GM19395 (cell line): ENCODE measurements at regions not wholly inside any gene's neighbourhood (a gene's known extent, or its start where the extent isn't known, plus 50 kb on each side); places are given as distances from the start of the nearest gene placed in this dataset.
A peak's percentile ranks its signal among the peaks of the same experiment; 100 is the strongest.
"Not testable (repeated sequence)": the region's sequence is repeated elsewhere in the genome, so short reads cannot be mapped to it uniquely, and the experiment has no call there.

ENCODE experiments used
- ATAC-seq: cut with Tn5 transposase; IDR thresholded peaks from one replicate; pipeline ENCODE4 v1.9.1; 2021; ENCODE audit warnings: mild to moderate bottlenecking, moderate library complexity; ENCODE audit not compliant: unreplicated experiment

DNA sequence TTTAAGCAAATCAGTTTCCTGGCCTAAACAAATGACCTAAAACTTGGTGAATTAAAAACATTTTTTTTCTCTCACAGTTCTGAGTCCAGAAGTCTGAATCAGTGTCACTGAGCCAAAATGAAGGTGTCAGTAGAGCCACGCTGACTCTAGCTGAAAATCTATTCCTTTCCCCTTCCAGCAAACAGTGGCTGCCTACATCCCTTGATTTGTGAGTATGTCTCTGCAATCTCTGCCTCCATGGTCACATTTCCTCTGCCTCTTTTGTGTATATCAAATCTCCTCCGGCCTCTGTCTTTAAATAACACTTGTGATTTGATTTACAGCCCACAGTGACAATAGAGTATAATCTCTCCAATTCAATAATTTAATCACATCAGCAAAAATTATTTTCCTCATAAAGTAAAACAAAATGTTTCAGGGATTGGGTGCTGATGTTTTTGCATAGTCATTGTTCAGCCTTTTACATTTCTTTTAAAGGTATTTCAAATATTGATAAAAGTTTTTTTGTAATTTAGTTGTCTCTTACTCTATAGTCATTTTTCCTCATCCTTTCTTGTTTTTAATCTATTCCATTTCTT, 1715.4 kb downstream of the BRINP3 start:
- no peak for ATAC-seq

DNA sequence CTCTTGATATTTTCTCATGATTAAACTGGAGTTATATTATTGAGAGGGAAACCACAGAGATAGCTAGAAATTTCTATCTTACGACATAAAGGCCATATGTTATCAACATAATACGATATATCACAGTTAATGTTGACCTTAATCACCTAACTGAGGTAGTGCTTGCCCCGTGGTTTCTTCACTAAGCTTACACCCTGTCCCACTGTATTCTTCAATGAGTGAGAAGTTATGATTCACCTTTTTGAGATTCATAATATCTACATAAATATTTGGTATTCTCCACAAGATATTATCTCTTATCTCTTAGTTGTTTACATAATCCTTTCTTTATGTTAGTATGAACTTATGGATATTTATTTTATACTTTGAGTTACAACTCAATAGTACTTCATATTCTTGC, 1714.1 kb downstream of the BRINP3 start:
- ATAC-seq, result no peak

DNA sequence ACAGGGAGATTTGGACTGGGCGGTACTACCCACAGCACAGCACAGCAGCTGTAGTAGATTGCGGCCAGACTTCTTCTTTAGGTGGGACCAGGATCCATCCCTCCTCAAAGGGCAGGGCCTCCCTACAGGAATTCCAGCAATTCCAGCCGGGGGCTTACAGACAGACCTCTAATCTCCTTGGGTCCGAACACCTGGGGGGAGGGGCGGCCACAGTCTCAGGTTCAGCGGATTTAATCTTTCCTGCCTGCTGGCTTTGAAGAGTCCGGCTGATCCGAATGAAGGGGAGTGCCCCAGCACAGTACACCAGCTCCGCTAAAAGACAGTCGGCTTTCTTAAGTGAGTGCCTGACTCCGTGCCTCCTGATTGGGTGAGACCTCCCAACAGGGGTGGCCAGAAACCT, 1708.5 kb downstream of the BRINP3 start:
- no peak for ATAC-seq

DNA sequence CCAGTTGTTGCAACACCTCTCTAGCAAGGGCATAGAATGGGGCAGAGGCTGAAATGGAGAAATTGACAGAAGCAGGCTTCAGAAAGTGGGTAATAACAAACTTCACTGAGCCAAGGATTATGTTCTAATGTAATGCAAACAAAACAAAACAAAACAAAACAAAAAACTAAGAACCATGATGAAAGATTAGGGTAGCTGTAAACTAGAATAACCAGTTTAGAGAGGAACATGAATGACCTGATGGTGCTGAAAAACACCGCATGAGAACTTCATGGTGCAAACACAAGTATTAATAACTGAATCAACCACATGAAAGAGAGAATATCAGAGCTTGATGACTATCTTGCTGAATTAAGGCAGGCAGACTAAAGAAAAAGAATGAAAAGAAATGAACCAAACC, 1707.7 kb downstream of the BRINP3 start:
- ATAC-seq, result no peak

DNA sequence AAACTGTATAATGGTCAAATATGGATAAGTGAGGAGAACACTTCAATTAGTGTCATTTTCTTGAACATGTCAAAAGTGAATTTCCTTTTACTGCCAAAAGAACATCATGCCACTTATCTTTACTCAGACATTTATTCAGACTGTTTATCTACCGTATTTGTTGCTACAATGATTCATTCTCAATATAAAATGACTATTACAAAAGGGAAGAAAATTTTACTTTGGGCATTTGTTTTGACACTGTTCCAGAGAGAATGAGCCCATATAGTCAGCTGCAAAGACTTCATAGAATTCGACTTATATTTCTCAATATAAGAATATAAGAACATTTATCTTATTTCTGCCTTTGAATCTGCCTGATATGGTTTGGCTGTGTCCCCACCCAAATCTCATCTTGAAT, 1699.1 kb downstream of the BRINP3 start:
- no peak for ATAC-seq

DNA sequence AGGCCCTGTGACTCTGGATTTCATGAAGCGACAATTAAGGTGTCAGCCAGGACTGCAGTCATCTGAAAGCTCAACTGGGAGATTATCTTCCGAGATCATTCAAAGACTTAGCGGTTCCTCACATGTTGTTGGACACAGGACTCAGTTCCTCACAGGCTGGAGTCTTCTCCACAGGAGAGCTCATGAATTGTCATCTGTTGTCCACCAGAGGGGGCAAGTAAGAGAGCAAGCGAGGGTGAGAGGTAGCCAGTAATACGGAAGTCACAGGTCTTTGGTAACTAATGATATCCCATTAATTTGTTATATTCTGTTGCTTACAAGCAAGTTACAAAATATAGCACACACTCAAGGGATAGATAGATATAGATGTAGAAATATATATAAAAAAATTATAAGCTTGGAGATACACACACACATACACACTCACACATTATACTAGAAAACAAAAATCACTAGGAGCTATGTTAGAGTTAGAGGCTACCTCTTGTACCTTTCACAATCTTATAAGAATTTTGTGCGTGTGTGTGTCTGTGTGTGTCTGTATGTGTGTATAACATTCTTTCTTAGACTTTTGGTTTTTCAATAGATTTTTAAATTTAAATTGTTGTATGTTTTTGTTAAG, 1695.3 kb downstream of the BRINP3 start:
- ATAC-seq, result peak; percentile 96

DNA sequence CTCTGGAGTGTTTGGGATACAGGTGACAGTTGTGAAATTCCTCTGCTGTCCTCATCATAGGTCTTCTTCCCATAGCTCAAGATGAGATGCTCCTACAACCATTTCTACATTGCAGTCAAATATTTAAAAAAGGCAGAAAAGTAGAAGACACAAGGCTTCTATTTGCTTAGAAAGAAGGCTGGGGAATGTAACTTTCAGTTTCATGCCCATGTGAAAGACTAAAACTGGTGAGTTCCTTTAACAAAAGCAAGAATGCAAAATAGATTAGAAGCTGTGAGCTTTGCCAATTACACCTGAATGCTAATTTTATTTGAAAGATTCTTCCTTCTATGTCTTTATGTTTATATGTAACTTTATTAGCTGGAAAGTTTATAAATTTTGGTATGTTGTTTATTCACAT, 1682.7 kb downstream of the BRINP3 start:
- no peak for ATAC-seq

DNA sequence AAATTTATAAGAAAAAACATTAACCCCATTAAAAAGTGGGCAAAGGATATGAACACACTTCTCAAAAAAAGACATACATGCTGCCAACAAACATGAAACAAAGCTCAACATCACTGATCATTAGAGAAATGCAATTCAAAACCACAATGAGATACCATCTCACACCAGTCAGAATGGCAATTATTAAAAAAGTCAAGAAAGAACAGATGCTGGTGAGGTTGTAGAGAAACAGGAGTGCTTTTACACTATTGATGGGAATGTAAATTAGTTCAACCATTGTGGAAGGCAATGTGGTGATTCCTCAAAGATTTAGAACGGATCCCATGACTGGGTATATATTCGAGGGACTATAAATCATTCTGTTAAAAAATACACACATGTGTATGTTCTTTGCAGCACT, 1665.5 kb downstream of the BRINP3 start:
- not testable (repeated sequence) for ATAC-seq

GRCh38 chr1:188812836-188813573, 1664.7 kb downstream of the BRINP3 start:
- ATAC-seq, result not testable (repeated sequence)

- no peak for ATAC-seq
Measured at GRCh38 chr1:188817814-188818213, 1659.8 kb downstream of the BRINP3 start.

GRCh38 chr1:188822248-188822647, 1655.4 kb downstream of the BRINP3 start:
- no peak for ATAC-seq

GRCh38 chr1:188825471-188825870, 1652.2 kb downstream of the BRINP3 start:
- ATAC-seq, result no peak

GRCh38 chr1:188826800-188827199, 1650.9 kb downstream of the BRINP3 start:
- ATAC-seq, result no peak

GRCh38 chr1:188827400-188827799, 1650.3 kb downstream of the BRINP3 start:
- no peak for ATAC-seq

DNA sequence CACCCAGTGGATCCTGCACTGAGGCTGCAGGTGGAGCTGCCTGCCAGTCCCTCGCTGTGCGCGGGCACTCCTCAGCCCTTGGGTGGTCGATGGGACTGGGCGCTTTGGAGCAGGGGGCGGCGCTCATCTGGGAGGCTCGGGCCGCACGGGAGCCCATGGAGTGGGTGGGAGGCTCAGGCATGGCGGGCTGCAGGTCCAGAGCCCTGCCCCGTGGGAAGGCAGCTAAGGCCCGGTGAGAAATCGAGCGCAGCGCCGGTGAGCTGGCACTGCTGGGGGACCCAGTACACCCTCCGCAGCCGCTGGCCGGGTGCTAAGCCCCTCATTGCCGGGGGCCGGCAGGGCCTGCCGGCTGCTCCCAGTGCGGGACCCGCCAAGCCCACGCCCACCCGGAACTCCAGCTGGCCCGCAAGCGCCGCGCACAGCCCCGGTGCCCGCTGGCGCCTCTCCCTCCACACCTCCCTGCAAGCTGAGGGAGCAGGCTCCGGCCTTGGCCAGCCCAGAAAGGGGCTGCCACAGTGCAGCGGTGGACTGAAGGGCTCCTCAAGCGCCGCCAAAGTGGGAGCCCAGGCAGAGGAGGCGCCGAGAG, 1636.5 kb downstream of the BRINP3 start:
- not testable (repeated sequence) for ATAC-seq

- ATAC-seq, result no peak
Measured at GRCh38 chr1:188846468-188846867, 1631.2 kb downstream of the BRINP3 start.

DNA sequence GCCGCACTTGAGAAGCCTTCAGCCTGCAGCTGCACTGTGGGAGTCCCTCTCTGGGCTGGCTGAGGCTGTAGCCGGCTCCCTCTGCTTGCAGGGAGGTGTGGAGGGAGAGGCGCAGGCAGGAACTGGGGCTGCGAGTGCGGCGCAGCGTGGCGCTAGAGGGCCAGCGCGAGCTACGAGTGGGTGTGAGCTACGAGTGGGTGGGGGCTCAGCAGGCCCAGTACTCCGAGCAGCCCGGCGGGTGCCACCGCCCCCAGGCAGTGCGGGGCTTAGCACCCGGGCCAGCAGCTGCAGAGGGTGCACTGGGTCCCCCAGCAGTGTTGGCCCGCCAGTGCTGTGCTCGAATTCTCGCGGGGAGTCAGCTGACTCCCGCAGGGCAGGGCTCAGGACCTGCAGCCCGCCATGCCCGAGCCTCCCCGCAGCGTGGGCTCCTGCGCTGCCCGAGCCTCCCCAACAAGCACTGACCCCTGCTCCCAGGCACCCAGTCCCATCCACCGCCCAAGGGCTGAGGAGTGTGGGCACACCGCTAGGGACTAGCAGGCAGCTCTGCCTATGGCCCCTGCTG, 1620.1 kb downstream of the BRINP3 start:
- ATAC-seq, result no peak

DNA sequence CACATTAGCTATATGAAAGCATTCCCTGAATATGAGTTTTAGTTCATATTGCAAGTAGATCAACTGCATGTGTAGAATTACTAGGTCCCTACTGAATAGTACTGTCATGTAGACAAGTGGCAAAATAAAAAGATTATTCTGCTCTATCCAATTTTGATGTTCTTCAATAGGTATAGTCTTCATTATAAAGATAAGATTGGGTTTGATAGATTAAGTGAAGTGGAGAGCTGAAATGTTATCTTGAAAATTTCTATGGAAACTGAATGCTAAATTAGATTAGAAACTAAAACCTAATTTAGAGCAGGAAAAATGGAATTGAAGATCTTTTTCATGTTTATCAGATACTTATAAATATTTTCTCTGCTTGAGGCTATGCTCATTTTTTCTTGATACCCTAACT, 1610.0 kb downstream of the BRINP3 start:
- no peak for ATAC-seq

DNA sequence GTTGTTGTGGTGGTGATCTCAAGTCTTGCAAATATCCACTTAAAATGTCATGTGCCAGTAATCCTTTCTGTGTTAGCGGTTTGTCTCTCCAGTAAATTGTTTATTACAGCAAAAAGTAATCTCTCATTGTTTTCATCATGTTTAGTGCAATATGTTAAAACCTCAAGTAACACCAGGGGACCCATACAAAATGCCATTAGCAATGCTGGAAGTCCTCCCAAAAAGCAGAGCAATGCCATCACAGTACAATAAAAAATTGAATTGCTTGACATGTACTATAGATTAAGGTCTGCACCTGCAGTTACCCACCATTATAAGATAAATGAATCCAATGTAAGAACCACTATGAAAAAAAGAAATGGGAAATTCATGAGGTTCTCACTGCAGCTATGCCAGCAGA, 1606.5 kb downstream of the BRINP3 start:
- no peak for ATAC-seq

DNA sequence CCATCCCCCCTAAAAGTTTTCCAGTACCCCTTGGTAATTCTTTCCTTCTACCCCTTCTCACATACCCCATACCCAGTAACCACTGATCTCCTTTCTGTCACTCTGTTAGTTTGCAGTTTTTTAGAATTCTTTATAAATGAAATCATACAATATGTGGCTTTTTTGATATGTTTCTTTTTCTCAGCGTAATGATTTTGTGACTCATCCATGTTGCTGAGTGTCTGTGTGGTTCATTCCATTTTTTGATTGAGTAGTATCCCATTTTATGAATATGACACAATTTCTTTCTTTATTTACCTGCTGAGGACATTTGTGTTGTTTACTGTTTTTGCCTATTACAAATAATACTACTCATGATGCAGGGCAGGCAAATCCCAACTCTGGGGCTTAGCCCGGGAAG, 1605.3 kb downstream of the BRINP3 start:
- ATAC-seq, result no peak

GRCh38 chr1:188877668-188878067, 1600.0 kb downstream of the BRINP3 start:
- ATAC-seq, result no peak

GRCh38 chr1:188888386-188888785, 1589.3 kb downstream of the BRINP3 start:
- ATAC-seq, result no peak
